ENCODE measurements at regions not wholly inside any gene's neighbourhood (a gene's known extent, or its start where the extent isn't known, plus 50 kb on each side); places are given as distances from the start of the nearest gene placed in this dataset.

DNA sequence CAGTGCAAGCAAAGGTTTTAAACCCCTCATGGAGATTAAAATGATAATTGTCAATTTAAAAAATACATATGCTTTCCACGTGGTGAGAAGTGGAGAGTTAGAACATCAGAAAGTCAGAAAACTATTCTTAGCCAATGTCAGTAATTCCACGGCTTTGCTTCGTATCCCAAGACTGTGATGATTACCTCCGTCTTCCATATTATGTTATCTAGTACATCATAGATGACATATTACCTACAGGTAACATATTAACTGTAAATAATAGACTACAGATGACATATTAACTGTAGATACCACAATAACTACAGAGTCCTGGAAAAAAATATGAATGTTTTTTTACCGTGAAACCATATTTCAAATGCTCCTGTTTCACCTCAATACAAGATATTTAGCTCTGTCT is 579.4 kb upstream of the PFKP start:
- 74% methylated on average over 5 of the region's 5 CpGs for WGBS
- H3K4me1 ChIP-seq (ENCODE audit: control insufficient read depth in 4 of 4, insufficient read depth in 4 of 4, low read length in 3 of 4): no peaks in the 10 kb centered on the region
- no peaks in the 10 kb centered on the region for H3K27me3 ChIP-seq (ENCODE audit: control insufficient read depth in 4 of 4, insufficient read depth in 4 of 4, low read length in 3 of 4)
- DNase-seq (ENCODE audit: low spot score): no peak
- H3K9ac ChIP-seq (ENCODE audit: low read depth in 1 of 2, low read length in 2 of 2): no peak overlapping the region
- H3K36me3 ChIP-seq (ENCODE audit: control insufficient read depth in 4 of 4, insufficient read depth in 3 of 4, low read depth in 1 of 4, low read length in 3 of 4): no peaks in the 10 kb centered on the region
- H3K4me3 ChIP-seq (ENCODE audit: low read depth in 1 of 3, low read length in 3 of 3): no peak overlapping the region
- H3K27ac ChIP-seq (ENCODE audit: low read depth in 1 of 2, low read length in 2 of 2): no peak overlapping the region
- H3K9me3 ChIP-seq (ENCODE audit: control insufficient read depth in 4 of 4, low read length in 3 of 4): no peaks in the 10 kb centered on the region
- TF ChIP-seq TAF1 (conservative IDR thresholded peaks at IDR 0.05) (no peak), NR2F2 (IDR thresholded peaks at IDR 0.05) (no peak), HNF4G (IDR thresholded peaks at IDR 0.05) (no peak), RAD21 (IDR thresholded peaks at IDR 0.05) (no peak), RXRA (IDR thresholded peaks at IDR 0.05) (no peak), FOXA2 (IDR thresholded peaks at IDR 0.05) (no peak), SP1 (IDR thresholded peaks at IDR 0.05) (no peak), EGR1 (IDR thresholded peaks at IDR 0.05; ENCODE audit: low read depth in 2 of 2) (no peak), FOXA1 (IDR thresholded peaks at IDR 0.05) (no peak), YY1 (IDR thresholded peaks at IDR 0.05) (no peak), HNF4A (conservative IDR thresholded peaks at IDR 0.05) (no peak), JUND (IDR thresholded peaks at IDR 0.05) (no peak)
- TF ChIP-seq, protein P1, sequence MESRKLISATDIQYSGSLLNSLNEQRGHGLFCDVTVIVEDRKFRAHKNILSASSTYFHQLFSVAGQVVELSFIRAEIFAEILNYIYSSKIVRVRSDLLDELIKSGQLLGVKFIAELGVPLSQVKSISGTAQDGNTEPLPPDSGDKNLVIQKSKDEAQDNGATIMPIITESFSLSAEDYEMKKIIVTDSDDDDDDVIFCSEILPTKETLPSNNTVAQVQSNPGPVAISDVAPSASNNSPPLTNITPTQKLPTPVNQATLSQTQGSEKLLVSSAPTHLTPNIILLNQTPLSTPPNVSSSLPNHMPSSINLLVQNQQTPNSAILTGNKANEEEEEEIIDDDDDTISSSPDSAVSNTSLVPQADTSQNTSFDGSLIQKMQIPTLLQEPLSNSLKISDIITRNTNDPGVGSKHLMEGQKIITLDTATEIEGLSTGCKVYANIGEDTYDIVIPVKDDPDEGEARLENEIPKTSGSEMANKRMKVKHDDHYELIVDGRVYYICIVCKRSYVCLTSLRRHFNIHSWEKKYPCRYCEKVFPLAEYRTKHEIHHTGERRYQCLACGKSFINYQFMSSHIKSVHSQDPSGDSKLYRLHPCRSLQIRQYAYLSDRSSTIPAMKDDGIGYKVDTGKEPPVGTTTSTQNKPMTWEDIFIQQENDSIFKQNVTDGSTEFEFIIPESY (IDR thresholded peaks at IDR 0.05): no peak
- TF ChIP-seq, protein P2, sequence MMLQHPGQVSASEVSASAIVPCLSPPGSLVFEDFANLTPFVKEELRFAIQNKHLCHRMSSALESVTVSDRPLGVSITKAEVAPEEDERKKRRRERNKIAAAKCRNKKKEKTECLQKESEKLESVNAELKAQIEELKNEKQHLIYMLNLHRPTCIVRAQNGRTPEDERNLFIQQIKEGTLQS (IDR thresholded peaks at IDR 0.05): no peak
- TF ChIP-seq, protein P3, sequence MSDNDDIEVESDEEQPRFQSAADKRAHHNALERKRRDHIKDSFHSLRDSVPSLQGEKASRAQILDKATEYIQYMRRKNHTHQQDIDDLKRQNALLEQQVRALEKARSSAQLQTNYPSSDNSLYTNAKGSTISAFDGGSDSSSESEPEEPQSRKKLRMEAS (IDR thresholded peaks at IDR 0.05): no peak
- TF ChIP-seq, protein P4, sequence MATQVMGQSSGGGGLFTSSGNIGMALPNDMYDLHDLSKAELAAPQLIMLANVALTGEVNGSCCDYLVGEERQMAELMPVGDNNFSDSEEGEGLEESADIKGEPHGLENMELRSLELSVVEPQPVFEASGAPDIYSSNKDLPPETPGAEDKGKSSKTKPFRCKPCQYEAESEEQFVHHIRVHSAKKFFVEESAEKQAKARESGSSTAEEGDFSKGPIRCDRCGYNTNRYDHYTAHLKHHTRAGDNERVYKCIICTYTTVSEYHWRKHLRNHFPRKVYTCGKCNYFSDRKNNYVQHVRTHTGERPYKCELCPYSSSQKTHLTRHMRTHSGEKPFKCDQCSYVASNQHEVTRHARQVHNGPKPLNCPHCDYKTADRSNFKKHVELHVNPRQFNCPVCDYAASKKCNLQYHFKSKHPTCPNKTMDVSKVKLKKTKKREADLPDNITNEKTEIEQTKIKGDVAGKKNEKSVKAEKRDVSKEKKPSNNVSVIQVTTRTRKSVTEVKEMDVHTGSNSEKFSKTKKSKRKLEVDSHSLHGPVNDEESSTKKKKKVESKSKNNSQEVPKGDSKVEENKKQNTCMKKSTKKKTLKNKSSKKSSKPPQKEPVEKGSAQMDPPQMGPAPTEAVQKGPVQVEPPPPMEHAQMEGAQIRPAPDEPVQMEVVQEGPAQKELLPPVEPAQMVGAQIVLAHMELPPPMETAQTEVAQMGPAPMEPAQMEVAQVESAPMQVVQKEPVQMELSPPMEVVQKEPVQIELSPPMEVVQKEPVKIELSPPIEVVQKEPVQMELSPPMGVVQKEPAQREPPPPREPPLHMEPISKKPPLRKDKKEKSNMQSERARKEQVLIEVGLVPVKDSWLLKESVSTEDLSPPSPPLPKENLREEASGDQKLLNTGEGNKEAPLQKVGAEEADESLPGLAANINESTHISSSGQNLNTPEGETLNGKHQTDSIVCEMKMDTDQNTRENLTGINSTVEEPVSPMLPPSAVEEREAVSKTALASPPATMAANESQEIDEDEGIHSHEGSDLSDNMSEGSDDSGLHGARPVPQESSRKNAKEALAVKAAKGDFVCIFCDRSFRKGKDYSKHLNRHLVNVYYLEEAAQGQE (IDR thresholded peaks at IDR 0.05): no peak
- TF ChIP-seq, protein P5, sequence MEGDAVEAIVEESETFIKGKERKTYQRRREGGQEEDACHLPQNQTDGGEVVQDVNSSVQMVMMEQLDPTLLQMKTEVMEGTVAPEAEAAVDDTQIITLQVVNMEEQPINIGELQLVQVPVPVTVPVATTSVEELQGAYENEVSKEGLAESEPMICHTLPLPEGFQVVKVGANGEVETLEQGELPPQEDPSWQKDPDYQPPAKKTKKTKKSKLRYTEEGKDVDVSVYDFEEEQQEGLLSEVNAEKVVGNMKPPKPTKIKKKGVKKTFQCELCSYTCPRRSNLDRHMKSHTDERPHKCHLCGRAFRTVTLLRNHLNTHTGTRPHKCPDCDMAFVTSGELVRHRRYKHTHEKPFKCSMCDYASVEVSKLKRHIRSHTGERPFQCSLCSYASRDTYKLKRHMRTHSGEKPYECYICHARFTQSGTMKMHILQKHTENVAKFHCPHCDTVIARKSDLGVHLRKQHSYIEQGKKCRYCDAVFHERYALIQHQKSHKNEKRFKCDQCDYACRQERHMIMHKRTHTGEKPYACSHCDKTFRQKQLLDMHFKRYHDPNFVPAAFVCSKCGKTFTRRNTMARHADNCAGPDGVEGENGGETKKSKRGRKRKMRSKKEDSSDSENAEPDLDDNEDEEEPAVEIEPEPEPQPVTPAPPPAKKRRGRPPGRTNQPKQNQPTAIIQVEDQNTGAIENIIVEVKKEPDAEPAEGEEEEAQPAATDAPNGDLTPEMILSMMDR (IDR thresholded peaks at IDR 0.05; ENCODE audit: low read depth, low read length, missing input control): no peak

DNA sequence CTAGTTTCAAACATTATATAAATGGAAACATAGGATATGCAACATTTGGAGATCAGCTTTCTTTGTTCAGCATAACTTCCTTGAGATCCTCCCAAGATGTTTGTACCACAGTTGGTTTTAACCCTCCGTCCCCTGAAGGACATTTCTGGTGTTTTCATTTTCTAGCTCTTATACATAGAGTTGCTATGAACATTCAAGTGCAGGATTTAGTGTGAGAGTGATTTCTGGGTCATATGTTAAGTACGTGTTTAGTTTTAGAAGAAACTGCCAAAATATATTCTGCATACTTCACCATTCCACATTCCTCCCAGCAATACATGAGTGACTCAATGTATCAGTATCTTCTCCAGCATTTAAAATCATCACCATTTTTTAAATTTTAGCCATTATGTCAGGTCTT is 588.7 kb upstream of the PFKP start:
- Histone ChIP-seq H3K9me3 (ENCODE audit: control insufficient read depth in 4 of 4, low read length in 3 of 4) (no peaks in the 10 kb centered on the region), H3K36me3 (ENCODE audit: control insufficient read depth in 4 of 4, insufficient read depth in 3 of 4, low read depth in 1 of 4, low read length in 3 of 4) (no peaks in the 10 kb centered on the region), H3K4me1 (ENCODE audit: control insufficient read depth in 4 of 4, insufficient read depth in 4 of 4, low read length in 3 of 4) (no peaks in the 10 kb centered on the region), H3K9ac (ENCODE audit: low read depth in 1 of 2, low read length in 2 of 2) (no peak overlapping the region), H3K4me3 (ENCODE audit: low read depth in 1 of 3, low read length in 3 of 3) (no peak overlapping the region), H3K27ac (ENCODE audit: low read depth in 1 of 2, low read length in 2 of 2) (no peak overlapping the region), H3K27me3 (ENCODE audit: control insufficient read depth in 4 of 4, insufficient read depth in 4 of 4, low read length in 3 of 4) (no peaks in the 10 kb centered on the region)
- no peak for DNase-seq (ENCODE audit: low spot score)
- WGBS: 56% methylated on average over 2 of the region's 2 CpGs
- TF ChIP-seq GABPA (IDR thresholded peaks at IDR 0.05 in 1 of 2, conservative IDR thresholded peaks at IDR 0.05 in 1 of 2) (no peak), RXRA (IDR thresholded peaks at IDR 0.05) (no peak), NR2F2 (IDR thresholded peaks at IDR 0.05) (no peak), RAD21 (IDR thresholded peaks at IDR 0.05) (no peak), JUND (IDR thresholded peaks at IDR 0.05) (no peak), HNF4G (IDR thresholded peaks at IDR 0.05) (no peak), HNF4A (conservative IDR thresholded peaks at IDR 0.05) (no peak)
- TF ChIP-seq, protein P4 (IDR thresholded peaks at IDR 0.05): no peak
- TF ChIP-seq, protein P3 (IDR thresholded peaks at IDR 0.05): no peak
- TF ChIP-seq, protein P5 (IDR thresholded peaks at IDR 0.05; ENCODE audit: low read depth, low read length, missing input control): no peak
